A549 (cell line): ENCODE measurements at regions not wholly inside any gene's neighbourhood (a gene's known extent, or its start where the extent isn't known, plus 50 kb on each side); places are given as distances from the start of the nearest gene placed in this dataset.

Source experiments
- ATAC-seq, 2 experiments: fragments of 200-7000 bp in 1 of 2; fragments of >200 bp in 1 of 2; cut with Nextera tagmentation in 1 of 2; cut with Tn5 transposase in 1 of 2; 3 replicates each; pipeline versions ENCODE4 v1.8.0 to v1.9.1; 2018 to 2020; ENCODE audit warnings: mild to moderate bottlenecking in 1 of 2, moderate library complexity in 1 of 2
- CTCF ChIA-PET: fragments of 300-600 bp; sonication (Branson Sonifier 250); formaldehyde crosslinking; extraction: SDS; loops from one replicate; lab custom pipeline; 2021; ENCODE audit warnings: antibody characterized with exemption, inconsistent platforms; lab: Yijun Ruan, JAX
- POLR2A ChIA-PET: fragments of 350-600 bp; formaldehyde crosslinking; extraction: SDS; loops from one replicate; lab custom pipeline; 2021; ENCODE audit warnings: antibody characterized with exemption, inconsistent platforms; lab: Yijun Ruan, JAX
- DNase-seq, 2 experiments: peaks; one replicate each; pipeline versions ENCODE4 v3.0.0 to v3.0.0-alpha.2; 2011 to 2016; ENCODE audit warnings: low read depth in 1 of 2, low spot score in 1 of 2
- FAIRE-seq: peaks from 2 replicates; lab custom pipeline; 2011; peaks lifted over from hg19 to GRCh38; lab: Jason Lieb, UNC
- H3K27ac ChIP-seq, 2 experiments: fragments of >200 bp; sonication (Bioruptor Twin); formaldehyde crosslinking; 3 replicates each; pipeline ENCODE4 v1.5.1; 2016 to 2017
- H3K4me1 ChIP-seq: fragments of >200 bp; sonication (Bioruptor Twin); formaldehyde crosslinking; 3 replicates; pipeline ENCODE4 v1.6.1; 2016
- H3K4me2 ChIP-seq: fragments of >200 bp; sonication (Bioruptor Twin); formaldehyde crosslinking; 3 replicates; pipeline ENCODE4 v1.6.1; 2016
- H3K4me3 ChIP-seq: fragments of >200 bp; sonication (Bioruptor Twin); formaldehyde crosslinking; 3 replicates; pipeline ENCODE4 v1.5.1; 2016
- H3K9me3 ChIP-seq: fragments of >200 bp; sonication (Bioruptor Twin); formaldehyde crosslinking; 3 replicates; pipeline ENCODE4 v1.6.1; 2016
- CHD4 ChIP-seq: fragments of 200-600 bp; sonication (generic); IDR thresholded peaks from 2 replicates; pipeline ENCODE4 v1.6.1; 2016; ENCODE audit warnings: antibody characterized with exemption, mild to moderate bottlenecking, borderline replicate concordance
- EHMT2 ChIP-seq: fragments of 200-600 bp; sonication (generic); IDR thresholded peaks from 2 replicates; pipeline ENCODE4 v1.6.1; 2016; ENCODE audit warnings: antibody characterized with exemption, low read depth, mild to moderate bottlenecking, moderate library complexity
- FOSB ChIP-seq: fragments of 250-450 bp; sonication (Bioruptor Pico); IDR thresholded peaks from 2 replicates; pipeline ENCODE4 v1.5.0; 2020; ENCODE audit warnings: mild to moderate bottlenecking, moderate library complexity
- FOSL2 ChIP-seq, 2 experiments: fragments of 450-650 bp in 1 of 2; fragments of >200 bp in 1 of 2; sonication (Bioruptor Twin) in 1 of 2; formaldehyde crosslinking; IDR thresholded peaks; 2 replicates each; pipeline versions ENCODE4 v1.5.0 to v1.6.1; 2016 to 2020; ENCODE audit warnings: mild to moderate bottlenecking in 1 of 2, moderate library complexity in 1 of 2
- FOXS1 ChIP-seq: fragments of 250-450 bp; sonication (Bioruptor Pico); IDR thresholded peaks from 2 replicates; pipeline ENCODE4 v1.5.0; 2020; ENCODE audit warnings: mild to moderate bottlenecking, moderate library complexity
- GATA3 ChIP-seq: IDR thresholded peaks from 2 replicates; pipeline ENCODE4 v1.6.1; 2012; ENCODE audit warnings: borderline replicate concordance
- HDAC2 ChIP-seq: fragments of 200-600 bp; sonication (generic); IDR thresholded peaks from 2 replicates; pipeline ENCODE4 v1.6.1; 2016
- HOXA7 ChIP-seq: fragments of 250-450 bp; sonication (Bioruptor Pico); IDR thresholded peaks from 2 replicates; pipeline ENCODE4 v1.5.0; 2020; ENCODE audit warnings: mild to moderate bottlenecking, moderate library complexity
- MAX ChIP-seq: IDR thresholded peaks from 2 replicates; pipeline ENCODE4 v1.6.1; 2012
- MYC ChIP-seq: IDR thresholded peaks from 2 replicates; pipeline ENCODE4 v1.6.1; 2012; ENCODE audit warnings: mild to moderate bottlenecking, inconsistent platforms, low read length, improper control_type of control experiment, borderline replicate concordance
- NFE2L2 ChIP-seq: fragments of 150-350 bp; conservative IDR thresholded peaks from 2 replicates; pipeline ENCODE4 v1.6.1; 2014; ENCODE audit warnings: low read length
- NR3C1 ChIP-seq: fragments of >200 bp; sonication (Bioruptor Twin); formaldehyde crosslinking; IDR thresholded peaks from 3 replicates; pipeline ENCODE4 v1.6.1; 2017
- PHF8 ChIP-seq: fragments of 200-600 bp; sonication (generic); IDR thresholded peaks from 2 replicates; pipeline ENCODE4 v1.6.1; 2016; ENCODE audit warnings: low read depth, mild to moderate bottlenecking, antibody characterized with exemption, moderate library complexity, borderline replicate concordance
- POLR2A ChIP-seq: IDR thresholded peaks from 2 replicates; pipeline ENCODE4 v1.6.1; 2012; ENCODE audit warnings: mild to moderate bottlenecking, low read length
- POLR2AphosphoS2 ChIP-seq: conservative IDR thresholded peaks from 2 replicates; pipeline ENCODE4 v1.6.1; 2012; ENCODE audit warnings: low read length, improper control_type of control experiment, inconsistent platforms
- RARB ChIP-seq: fragments of 250-450 bp; sonication (Bioruptor Pico); IDR thresholded peaks from 2 replicates; pipeline ENCODE4 v1.8.0; 2021; ENCODE audit warnings: mild to moderate bottlenecking, moderate library complexity
- SREBF2 ChIP-seq: fragments of 450-650 bp; IDR thresholded peaks from 2 replicates; pipeline ENCODE4 v1.6.1; 2014; ENCODE audit warnings: mild to moderate bottlenecking, moderate library complexity
- WGBS: methylation state at CpG from one replicate; pipeline ENCODE4 v1.1.6; 2017; ENCODE audit errors: missing lambda C conversion rate; 5-methylcytosine and 5-hydroxymethylcytosine counted together
- TF ChIP-seq, protein P1 (sequence below): IDR thresholded peaks from 2 replicates; pipeline ENCODE4 v1.6.1; 2012
- TF ChIP-seq, protein P2 (sequence below): IDR thresholded peaks from 2 replicates; pipeline ENCODE4 v1.6.1; 2012; ENCODE audit warnings: low read depth, borderline replicate concordance
- TF ChIP-seq, protein P3 (sequence below): fragments of 150-350 bp; IDR thresholded peaks from 2 replicates; pipeline ENCODE4 v1.6.1; 2014; ENCODE audit warnings: low read depth, mild to moderate bottlenecking, low read length
- TF ChIP-seq, protein P4 (sequence below): fragments of >200 bp; sonication (Bioruptor Twin); formaldehyde crosslinking; IDR thresholded peaks from 3 replicates; pipeline ENCODE4 v1.6.1; 2016
- TF ChIP-seq, protein P5 (sequence below): fragments of 250-450 bp; sonication (Bioruptor Pico); IDR thresholded peaks from 2 replicates; pipeline ENCODE4 v1.5.0; 2021; ENCODE audit warnings: mild to moderate bottlenecking, moderate library complexity, borderline replicate concordance

DNA sequence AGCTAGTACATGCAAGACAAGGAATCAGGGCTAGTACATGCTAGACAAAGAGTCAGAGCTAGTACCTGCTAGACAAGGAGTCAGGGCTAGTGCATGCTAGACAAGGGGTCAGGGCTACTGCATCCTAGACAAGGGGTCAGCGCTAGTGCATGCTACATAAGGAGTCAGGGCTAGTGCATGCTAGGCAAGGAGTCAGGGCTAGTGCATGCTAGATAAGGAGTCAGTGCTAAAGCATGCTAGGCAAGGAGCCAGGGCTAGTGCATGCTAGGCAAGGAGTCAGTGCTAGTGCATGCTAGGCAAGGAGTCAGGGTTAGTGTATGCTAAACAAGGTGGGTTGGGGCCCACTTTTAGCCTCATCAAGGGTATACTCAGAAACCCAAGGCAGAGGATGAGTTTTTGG, 90.1 kb upstream of the FAM136A start:
- FAIRE-seq: no peak
- ATAC-seq: peak in 1 of 2 experiments; percentile 20; a peak in 2 of 6 replicates
- CTCF ChIA-PET: interaction anchor here (0.9 kb wide), 1 partner anchor 225 kb away, joined by 4 read pairs; no protein-coding TSS in a partner anchor
- no peak for DNase-seq
- Histone ChIP-seq H3K4me3 (no peak overlapping the region), H3K4me2 (no peak overlapping the region), H3K4me1 (no peaks in the 10 kb centered on the region), H3K27ac (no peak overlapping the region), H3K9me3 (peaks cover 2% of the 10 kb centered on the region; the same call in 1 of the 3 replicates)
- TF ChIP-seq, protein P1, sequence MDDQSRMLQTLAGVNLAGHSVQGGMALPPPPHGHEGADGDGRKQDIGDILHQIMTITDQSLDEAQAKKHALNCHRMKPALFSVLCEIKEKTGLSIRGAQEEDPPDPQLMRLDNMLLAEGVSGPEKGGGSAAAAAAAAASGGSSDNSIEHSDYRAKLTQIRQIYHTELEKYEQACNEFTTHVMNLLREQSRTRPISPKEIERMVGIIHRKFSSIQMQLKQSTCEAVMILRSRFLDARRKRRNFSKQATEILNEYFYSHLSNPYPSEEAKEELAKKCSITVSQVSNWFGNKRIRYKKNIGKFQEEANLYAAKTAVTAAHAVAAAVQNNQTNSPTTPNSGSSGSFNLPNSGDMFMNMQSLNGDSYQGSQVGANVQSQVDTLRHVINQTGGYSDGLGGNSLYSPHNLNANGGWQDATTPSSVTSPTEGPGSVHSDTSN: no peak
- TF ChIP-seq FOSB (CRISPR knock-in tag) (no peak), POLR2AphosphoS2 (no peak), GATA3 (no peak), NR3C1 (no peak), MYC (no peak)
- TF ChIP-seq, protein P2, sequence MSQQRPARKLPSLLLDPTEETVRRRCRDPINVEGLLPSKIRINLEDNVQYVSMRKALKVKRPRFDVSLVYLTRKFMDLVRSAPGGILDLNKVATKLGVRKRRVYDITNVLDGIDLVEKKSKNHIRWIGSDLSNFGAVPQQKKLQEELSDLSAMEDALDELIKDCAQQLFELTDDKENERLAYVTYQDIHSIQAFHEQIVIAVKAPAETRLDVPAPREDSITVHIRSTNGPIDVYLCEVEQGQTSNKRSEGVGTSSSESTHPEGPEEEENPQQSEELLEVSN: no peak
- TF ChIP-seq, protein P3, sequence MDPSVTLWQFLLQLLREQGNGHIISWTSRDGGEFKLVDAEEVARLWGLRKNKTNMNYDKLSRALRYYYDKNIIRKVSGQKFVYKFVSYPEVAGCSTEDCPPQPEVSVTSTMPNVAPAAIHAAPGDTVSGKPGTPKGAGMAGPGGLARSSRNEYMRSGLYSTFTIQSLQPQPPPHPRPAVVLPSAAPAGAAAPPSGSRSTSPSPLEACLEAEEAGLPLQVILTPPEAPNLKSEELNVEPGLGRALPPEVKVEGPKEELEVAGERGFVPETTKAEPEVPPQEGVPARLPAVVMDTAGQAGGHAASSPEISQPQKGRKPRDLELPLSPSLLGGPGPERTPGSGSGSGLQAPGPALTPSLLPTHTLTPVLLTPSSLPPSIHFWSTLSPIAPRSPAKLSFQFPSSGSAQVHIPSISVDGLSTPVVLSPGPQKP: no peak
- 90% methylated on average over 1 of the region's 1 CpG for WGBS
- POLR2A ChIA-PET: no interaction called here

GRCh38 chr2:70391259-70391658, 89.4 kb upstream of the FAM136A start:
- TF ChIP-seq PHF8 (no peak), HOXA7 (CRISPR knock-in tag) (no peak), FOSB (CRISPR knock-in tag) (no peak), POLR2A (no peak), GATA3 (no peak), EHMT2 (no peak), NFE2L2 (no peak), CHD4 (no peak), SREBF2 (no peak), FOSL2 (IDR thresholded peaks at IDR 0.05) (no peak), FOSL2 (CRISPR knock-in tag; IDR thresholded peaks at IDR 0.05) (no peak), RARB (CRISPR knock-in tag) (no peak), POLR2AphosphoS2 (no peak), FOXS1 (CRISPR knock-in tag) (no peak), HDAC2 (no peak), MAX (no peak)
- TF ChIP-seq, protein P4, sequence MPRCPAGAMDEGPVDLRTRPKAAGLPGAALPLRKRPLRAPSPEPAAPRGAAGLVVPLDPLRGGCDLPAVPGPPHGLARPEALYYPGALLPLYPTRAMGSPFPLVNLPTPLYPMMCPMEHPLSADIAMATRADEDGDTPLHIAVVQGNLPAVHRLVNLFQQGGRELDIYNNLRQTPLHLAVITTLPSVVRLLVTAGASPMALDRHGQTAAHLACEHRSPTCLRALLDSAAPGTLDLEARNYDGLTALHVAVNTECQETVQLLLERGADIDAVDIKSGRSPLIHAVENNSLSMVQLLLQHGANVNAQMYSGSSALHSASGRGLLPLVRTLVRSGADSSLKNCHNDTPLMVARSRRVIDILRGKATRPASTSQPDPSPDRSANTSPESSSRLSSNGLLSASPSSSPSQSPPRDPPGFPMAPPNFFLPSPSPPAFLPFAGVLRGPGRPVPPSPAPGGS: no peak
- TF ChIP-seq, protein P5, sequence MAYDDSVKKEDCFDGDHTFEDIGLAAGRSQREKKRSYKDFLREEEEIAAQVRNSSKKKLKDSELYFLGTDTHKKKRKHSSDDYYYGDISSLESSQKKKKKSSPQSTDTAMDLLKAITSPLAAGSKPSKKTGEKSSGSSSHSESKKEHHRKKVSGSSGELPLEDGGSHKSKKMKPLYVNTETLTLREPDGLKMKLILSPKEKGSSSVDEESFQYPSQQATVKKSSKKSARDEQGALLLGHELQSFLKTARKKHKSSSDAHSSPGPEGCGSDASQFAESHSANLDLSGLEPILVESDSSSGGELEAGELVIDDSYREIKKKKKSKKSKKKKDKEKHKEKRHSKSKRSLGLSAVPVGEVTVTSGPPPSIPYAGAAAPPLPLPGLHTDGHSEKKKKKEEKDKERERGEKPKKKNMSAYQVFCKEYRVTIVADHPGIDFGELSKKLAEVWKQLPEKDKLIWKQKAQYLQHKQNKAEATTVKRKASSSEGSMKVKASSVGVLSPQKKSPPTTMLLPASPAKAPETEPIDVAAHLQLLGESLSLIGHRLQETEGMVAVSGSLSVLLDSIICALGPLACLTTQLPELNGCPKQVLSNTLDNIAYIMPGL (CRISPR knock-in tag): no peak
- no peak for FAIRE-seq
- no peak overlapping the region for H3K27ac ChIP-seq
- ATAC-seq: no peak
- no peak for DNase-seq
- peaks cover 2% of the 10 kb centered on the region; the same call in 1 of the 3 replicates for H3K9me3 ChIP-seq
- no peak overlapping the region for H3K4me2 ChIP-seq
- ChIA-PET CTCF (interaction anchor here (0.9 to 1.3 kb wide), 2 partner anchors 72 to 226 kb away, joined by 3 to 4 read pairs; no protein-coding TSS in a partner anchor), POLR2A (no interaction called here)
- no peak overlapping the region for H3K4me3 ChIP-seq
- no peaks in the 10 kb centered on the region for H3K4me1 ChIP-seq
